GM18498 (cell line): ENCODE measurements at regions not wholly inside any gene's neighbourhood (a gene's known extent, or its start where the extent isn't known, plus 50 kb on each side); places are given as distances from the start of the nearest gene placed in this dataset.

Experiments
- ATAC-seq: cut with Tn5 transposase; IDR thresholded peaks from one replicate; pipeline ENCODE4 v1.9.1; 2021; ENCODE audit warnings: mild to moderate bottlenecking, moderate library complexity; ENCODE audit not compliant: unreplicated experiment

GRCh38 chr16:73771196-73772064 is 525.2 kb upstream of the PSMD7 start:
- ATAC-seq: no peak

GRCh38 chr16:73768786-73769203 is 527.8 kb upstream of the PSMD7 start:
- no peak for ATAC-seq

- ATAC-seq: no peak
Measured at GRCh38 chr16:73764321-73764720, 532.3 kb upstream of the PSMD7 start.

- ATAC-seq: no peak
Measured at GRCh38 chr16:73756289-73757178, 540.1 kb upstream of the PSMD7 start.

- no peak for ATAC-seq
Measured at GRCh38 chr16:73753931-73754330, 542.7 kb upstream of the PSMD7 start.

GRCh38 chr16:73750639-73751038 is 546.0 kb upstream of the PSMD7 start:
- ATAC-seq: no peak

GRCh38 chr16:73747328-73747727 is 549.3 kb upstream of the PSMD7 start:
- ATAC-seq: no peak

GRCh38 chr16:73746554-73746953 is 550.1 kb upstream of the PSMD7 start:
- ATAC-seq: no peak

GRCh38 chr16:73743665-73744496 is 552.7 kb upstream of the PSMD7 start:
- no peak for ATAC-seq

GRCh38 chr16:73739049-73739769 is 557.4 kb upstream of the PSMD7 start:
- no peak for ATAC-seq

- ATAC-seq: no peak
Measured at GRCh38 chr16:73738266-73738665, 558.3 kb upstream of the PSMD7 start.

- no peak for ATAC-seq
Measured at GRCh38 chr16:73737637-73738036, 559.0 kb upstream of the PSMD7 start.

GRCh38 chr16:73735954-73736353 is 560.7 kb upstream of the PSMD7 start:
- no peak for ATAC-seq

- no peak for ATAC-seq
Measured at GRCh38 chr16:73735018-73735417, 561.6 kb upstream of the PSMD7 start.

- ATAC-seq: no peak
Measured at GRCh38 chr16:73732681-73733080, 563.9 kb upstream of the PSMD7 start.

- no peak for ATAC-seq
Measured at GRCh38 chr16:73732143-73732542, 564.5 kb upstream of the PSMD7 start.

GRCh38 chr16:73730481-73731090 is 566.0 kb upstream of the PSMD7 start:
- ATAC-seq: no peak

- ATAC-seq: no peak
Measured at GRCh38 chr16:73725156-73725555, 571.5 kb upstream of the PSMD7 start.

GRCh38 chr16:73724503-73724902 is 572.1 kb upstream of the PSMD7 start:
- ATAC-seq: no peak
